H1 (cell line): ENCODE measurements at regions not wholly inside any gene's neighbourhood (a gene's known extent, or its start where the extent isn't known, plus 50 kb on each side); places are given as distances from the start of the nearest gene placed in this dataset.
A peak's percentile ranks its signal among the peaks of the same experiment; 100 is the strongest.

Experiments
- CTCF ChIA-PET: fragments of 300-600 bp; sonication (Branson Sonifier 250); formaldehyde crosslinking; loops from one replicate; lab custom pipeline; 2021; ENCODE audit not compliant: partially characterized antibody; lab: Charles Lee
- POLR2A ChIA-PET: fragments of 300-600 bp; sonication (Branson Sonifier 250); formaldehyde crosslinking; loops from one replicate; lab custom pipeline; 2021; ENCODE audit warnings: inconsistent platforms; ENCODE audit not compliant: partially characterized antibody; lab: Charles Lee
- DNase-seq, 2 experiments: peaks; one replicate each; pipeline versions ENCODE4 v3.0.0 to v3.0.0-alpha.2; 2010 to 2022; ENCODE audit warnings: low spot score in 2 of 2, low read depth in 1 of 2, mixed read lengths in 1 of 2
- FAIRE-seq: peaks from 2 replicates; lab custom pipeline; 2011; peaks lifted over from hg19 to GRCh38; lab: Jason Lieb, UNC
- H2AFZ ChIP-seq: 2 replicates; pipeline ENCODE4 v1.8.1; 2012; ENCODE audit warnings: low read length, inconsistent platforms
- H2AK5ac ChIP-seq: 2 replicates; pipeline ENCODE4 v1.6.1; 2013; ENCODE audit warnings: low read depth, low read length
- H2BK120ac ChIP-seq: replicated peaks from 2 replicates; pipeline ENCODE3; 2013; ENCODE audit warnings: low read depth, low read length, inconsistent platforms
- H2BK12ac ChIP-seq: 2 replicates; pipeline ENCODE4 v1.6.1; 2013; ENCODE audit warnings: low read depth, low read length
- H2BK15ac ChIP-seq: 2 replicates; pipeline ENCODE4 v1.6.1; 2013; ENCODE audit warnings: low read length
- H2BK20ac ChIP-seq: 2 replicates; pipeline ENCODE4 v1.6.1; 2013; ENCODE audit warnings: low read length
- H2BK5ac ChIP-seq: 2 replicates; pipeline ENCODE4 v1.6.1; 2013; ENCODE audit warnings: low read depth, low read length
- H3K14ac ChIP-seq: 2 replicates; pipeline ENCODE4 v1.6.1; 2013; ENCODE audit warnings: inconsistent platforms; ENCODE audit not compliant: insufficient read length
- H3K18ac ChIP-seq: 2 replicates; pipeline ENCODE4 v1.6.1; 2013; ENCODE audit warnings: low read length; ENCODE audit errors: extremely low read depth
- H3K23ac ChIP-seq: 2 replicates; pipeline ENCODE4 v1.6.1; 2013; ENCODE audit warnings: inconsistent platforms; ENCODE audit not compliant: insufficient read length
- H3K23me2 ChIP-seq: 2 replicates; pipeline ENCODE4 v1.6.1; 2013; ENCODE audit warnings: low read depth, low read length
- H3K27ac ChIP-seq: 2 replicates; pipeline ENCODE4 v1.6.1; 2011; ENCODE audit warnings: low read depth, low read length, inconsistent platforms
- H3K27me3 ChIP-seq, 4 experiments: replicated peaks in 1 of 4; 1 replicate in 1 of 4; 2 replicates in 3 of 4; pipeline versions ENCODE4 v1.6.1 to v1.8.1; 2011 to 2013; ENCODE audit warnings: low read length in 3 of 4, mild to moderate bottlenecking in 3 of 4, inconsistent platforms in 2 of 4, mixed read lengths in 2 of 4, moderate library complexity in 1 of 4; ENCODE audit not compliant: control insufficient read depth in 3 of 4, insufficient read depth in 3 of 4; ENCODE audit errors: extremely low read depth in 1 of 4
- H3K36me3 ChIP-seq, 4 experiments: 2 replicates each; pipeline versions ENCODE4 v1.6.1 to v1.8.1; 2011 to 2013; ENCODE audit warnings: mild to moderate bottlenecking in 4 of 4, low read length in 3 of 4, moderate library complexity in 2 of 4, control low read depth in 1 of 4, inconsistent platforms in 1 of 4; ENCODE audit not compliant: insufficient read depth in 4 of 4, control insufficient read depth in 2 of 4
- H3K4ac ChIP-seq: replicated peaks from 2 replicates; pipeline ENCODE3; 2013; ENCODE audit warnings: low read length, low read depth, mixed read lengths, inconsistent platforms; ENCODE audit not compliant: insufficient read length
- H3K4me1 ChIP-seq, 4 experiments: replicated peaks in 1 of 4; 1 replicate in 1 of 4; 2 replicates in 3 of 4; pipeline versions ENCODE4 v1.6.1 to v1.8.1; 2011 to 2013; ENCODE audit warnings: low read length in 3 of 4, inconsistent platforms in 2 of 4, mixed read lengths in 1 of 4; ENCODE audit not compliant: insufficient read depth in 4 of 4, control insufficient read depth in 3 of 4
- H3K4me2 ChIP-seq, 2 experiments: 2 replicates each; pipeline versions ENCODE4 v1.6.1 to v1.8.1; 2011 to 2013; ENCODE audit warnings: low read depth in 2 of 2, low read length in 2 of 2, control low read depth in 1 of 2, inconsistent platforms in 1 of 2, mild to moderate bottlenecking in 1 of 2; ENCODE audit not compliant: insufficient read depth in 1 of 2
- H3K4me3 ChIP-seq, 4 experiments: fragments of 200-600, 300-600 bp in 1 of 4; sonication (generic), shearing (Covaris generic), sonication (Bioruptor Twin) in 1 of 4; 2 replicates each; pipeline versions ENCODE4 v1.5.1 to v1.8.1; 2011 to 2016; ENCODE audit warnings: low read length in 4 of 4, low read depth in 3 of 4, control low read depth in 2 of 4, inconsistent platforms in 2 of 4, mild to moderate bottlenecking in 2 of 4, mixed read lengths in 1 of 4, moderate library complexity in 1 of 4; ENCODE audit not compliant: insufficient read depth in 2 of 4; ENCODE audit errors: extremely low read depth in 1 of 4
- H3K56ac ChIP-seq: replicated peaks from 2 replicates; pipeline ENCODE3; 2013; ENCODE audit warnings: low read depth, mild to moderate bottlenecking, mixed read lengths, low read length, inconsistent platforms; ENCODE audit not compliant: insufficient read length
- H3K79me1 ChIP-seq: 2 replicates; pipeline ENCODE4 v1.6.1; 2013; ENCODE audit warnings: low read depth, low read length, control low read depth
- H3K79me2 ChIP-seq, 2 experiments: 2 replicates each; pipeline versions ENCODE4 v1.6.1 to v1.8.1; 2012 to 2013; ENCODE audit warnings: low read length in 2 of 2, mild to moderate bottlenecking in 2 of 2, inconsistent platforms in 1 of 2; ENCODE audit not compliant: insufficient read depth in 2 of 2, control insufficient read depth in 1 of 2
- H3K9ac ChIP-seq, 4 experiments: replicated peaks in 1 of 4; 1 replicate in 1 of 4; 2 replicates in 3 of 4; pipeline versions ENCODE4 v1.6.1 to v1.8.1; 2011 to 2013; ENCODE audit warnings: low read depth in 3 of 4, low read length in 3 of 4, control low read depth in 2 of 4, mild to moderate bottlenecking in 2 of 4, moderate library complexity in 2 of 4, inconsistent platforms in 1 of 4; ENCODE audit errors: extremely low read depth in 1 of 4
- H3K9me3 ChIP-seq, 2 experiments: 2 replicates each; pipeline versions ENCODE4 v1.6.1 to v1.8.1; 2012 to 2013; ENCODE audit warnings: mild to moderate bottlenecking in 2 of 2, moderate library complexity in 2 of 2, control low read depth in 1 of 2, inconsistent platforms in 1 of 2, low read depth in 1 of 2, low read length in 1 of 2, mixed read lengths in 1 of 2; ENCODE audit not compliant: insufficient read depth in 2 of 2
- H4K20me1 ChIP-seq, 2 experiments: replicated peaks in 1 of 2; 2 replicates each; pipeline versions ENCODE3 to v1.8.1; 2011 to 2013; ENCODE audit warnings: inconsistent platforms in 2 of 2, low read length in 2 of 2, mild to moderate bottlenecking in 1 of 2; ENCODE audit not compliant: insufficient read depth in 2 of 2, control insufficient read depth in 1 of 2
- H4K5ac ChIP-seq: 2 replicates; pipeline ENCODE4 v1.6.1; 2013; ENCODE audit warnings: low read length, low read depth, mixed read lengths, inconsistent platforms; ENCODE audit not compliant: insufficient read length
- H4K8ac ChIP-seq: 2 replicates; pipeline ENCODE4 v1.8.0; 2013; ENCODE audit warnings: mild to moderate bottlenecking, moderate library complexity, low read length, inconsistent platforms; ENCODE audit not compliant: insufficient read depth; ENCODE audit errors: extremely low read depth
- H4K91ac ChIP-seq: replicated peaks from 2 replicates; pipeline ENCODE3; 2013; ENCODE audit warnings: low read length, mixed read lengths, inconsistent platforms; ENCODE audit not compliant: insufficient read length
- NRF1 ChIP-seq: IDR thresholded peaks from 2 replicates; pipeline ENCODE4 v1.6.1; 2011; ENCODE audit warnings: mild to moderate bottlenecking, low read depth, low read length, improper control_type of control experiment
- TEAD4 ChIP-seq: IDR thresholded peaks from 2 replicates; pipeline ENCODE4 v1.6.1; 2012; ENCODE audit warnings: low read depth, low read length, inconsistent platforms, mixed read lengths
- WGBS, 2 experiments: shearing (Covaris generic) in 1 of 2; methylation state at CpG; one replicate each; pipeline versions ENCODE4 v1.1.6 to v1.1.7; 2013 to 2015; ENCODE audit warnings: low lambda C conversion rate in 2 of 2, mixed read lengths in 2 of 2, inconsistent platforms in 1 of 2, low coverage in 1 of 2, missing lambda C conversion rate in 1 of 2; ENCODE audit not compliant: insufficient replicate concordance in 2 of 2, insufficient coverage in 1 of 2, insufficient read length in 1 of 2; ENCODE audit errors: extremely low coverage in 1 of 2, missing lambda C conversion rate in 1 of 2; 5-methylcytosine and 5-hydroxymethylcytosine counted together

DNA sequence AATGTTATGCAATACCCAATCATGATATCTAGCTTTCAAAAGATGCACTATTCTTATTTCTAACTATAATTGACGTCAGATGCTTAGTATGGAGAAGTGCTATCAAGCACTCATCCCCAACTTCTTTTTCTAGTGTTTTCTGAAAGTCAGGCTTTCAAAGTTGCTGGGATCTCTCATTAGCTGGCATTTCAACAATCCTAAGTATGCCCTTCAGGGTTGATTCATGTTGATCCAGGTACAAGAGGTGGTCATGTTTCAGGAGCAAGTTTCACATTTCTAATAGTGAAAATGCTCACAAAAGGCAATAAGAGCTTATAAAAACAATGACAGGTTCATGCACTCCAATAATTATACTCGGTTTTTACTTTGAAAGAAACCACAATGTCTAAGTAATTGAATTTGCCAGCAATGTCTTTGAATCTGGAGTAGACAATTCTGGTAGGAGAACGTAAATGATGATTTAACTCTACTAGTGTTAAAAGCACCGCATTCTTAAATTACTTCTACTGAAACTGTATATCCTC, 193.7 kb upstream of the KHDRBS2 start:
- POLR2A ChIA-PET = no interaction called here
- H4K8ac ChIP-seq = no peak overlapping the region
- H3K4me3 ChIP-seq = no peak overlapping the region
- no peak overlapping the region for H3K18ac ChIP-seq
- H2BK15ac ChIP-seq = no peak overlapping the region
- FAIRE-seq = peak; percentile 63
- H2BK12ac ChIP-seq = no peak overlapping the region
- no peak overlapping the region for H2BK5ac ChIP-seq
- no peak overlapping the region for H4K91ac ChIP-seq
- no peak overlapping the region for H3K4me2 ChIP-seq
- no peaks in the 10 kb centered on the region for H4K20me1 ChIP-seq
- CTCF ChIA-PET = no interaction called here
- H3K23me2 ChIP-seq = no peaks in the 10 kb centered on the region
- 88% methylated on average over 4 of the region's 4 CpGs; no CpG with 5 or more reads in 1 of the 2 experiments for WGBS, 2 experiments
- no peaks in the 10 kb centered on the region for H3K4me1 ChIP-seq
- H3K9ac ChIP-seq = no peak overlapping the region
- no peak overlapping the region for H3K27ac ChIP-seq
- H2BK20ac ChIP-seq = no peak overlapping the region
- no peak overlapping the region for H4K5ac ChIP-seq
- no peak overlapping the region for H2BK120ac ChIP-seq
- DNase-seq = no peak
- no peak overlapping the region for H2AFZ ChIP-seq
- no peaks in the 10 kb centered on the region for H3K9me3 ChIP-seq
- H3K56ac ChIP-seq = no peak overlapping the region
- no peaks in the 10 kb centered on the region for H3K79me2 ChIP-seq
- no peaks in the 10 kb centered on the region for H3K79me1 ChIP-seq
- H3K27me3 ChIP-seq = no peaks in the 10 kb centered on the region
- H3K23ac ChIP-seq = no peak overlapping the region
- no peaks in the 10 kb centered on the region for H3K36me3 ChIP-seq
- H3K14ac ChIP-seq = no peak overlapping the region
- TF ChIP-seq TEAD4 = peak; percentile 92
- TF ChIP-seq NRF1 = no peak
- H2AK5ac ChIP-seq = no peak overlapping the region
- H3K4ac ChIP-seq = no peak overlapping the region
